ENCODE measurements at regions not wholly inside any gene's neighbourhood (a gene's known extent, or its start where the extent isn't known, plus 50 kb on each side); places are given as distances from the start of the nearest gene placed in this dataset.

DNA sequence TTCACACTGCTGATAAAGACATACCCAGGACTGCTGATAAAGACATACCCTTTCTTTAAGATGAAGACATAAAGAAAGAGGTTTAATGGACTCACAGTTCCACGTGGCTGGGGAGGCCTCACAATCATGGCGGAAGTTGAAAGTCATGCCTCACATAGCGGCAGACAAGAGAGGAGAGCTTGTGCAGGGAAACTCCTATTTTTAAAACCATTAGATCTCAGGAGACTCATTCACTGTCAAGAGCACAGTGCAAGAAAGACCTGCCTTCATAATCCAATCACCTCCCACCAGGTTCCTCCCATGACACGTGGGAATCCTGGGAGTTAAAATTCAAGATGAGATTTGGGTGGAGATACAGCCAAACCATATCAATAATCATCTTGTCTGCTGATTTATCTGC, 278.1 kb downstream of the SLC6A15 start:
- WGBS, 2 donors (ENCODE audit: low coverage in 1 of 2), result 60 to 81% methylated on average over 3 to 4 of the region's 4 CpGs
- TF ChIP-seq EP300 (IDR thresholded peaks at IDR 0.05; ENCODE audit: low read depth), result no peak
- TF ChIP-seq POLR2A (IDR thresholded peaks at IDR 0.05), result no peak
- TF ChIP-seq, protein P1, sequence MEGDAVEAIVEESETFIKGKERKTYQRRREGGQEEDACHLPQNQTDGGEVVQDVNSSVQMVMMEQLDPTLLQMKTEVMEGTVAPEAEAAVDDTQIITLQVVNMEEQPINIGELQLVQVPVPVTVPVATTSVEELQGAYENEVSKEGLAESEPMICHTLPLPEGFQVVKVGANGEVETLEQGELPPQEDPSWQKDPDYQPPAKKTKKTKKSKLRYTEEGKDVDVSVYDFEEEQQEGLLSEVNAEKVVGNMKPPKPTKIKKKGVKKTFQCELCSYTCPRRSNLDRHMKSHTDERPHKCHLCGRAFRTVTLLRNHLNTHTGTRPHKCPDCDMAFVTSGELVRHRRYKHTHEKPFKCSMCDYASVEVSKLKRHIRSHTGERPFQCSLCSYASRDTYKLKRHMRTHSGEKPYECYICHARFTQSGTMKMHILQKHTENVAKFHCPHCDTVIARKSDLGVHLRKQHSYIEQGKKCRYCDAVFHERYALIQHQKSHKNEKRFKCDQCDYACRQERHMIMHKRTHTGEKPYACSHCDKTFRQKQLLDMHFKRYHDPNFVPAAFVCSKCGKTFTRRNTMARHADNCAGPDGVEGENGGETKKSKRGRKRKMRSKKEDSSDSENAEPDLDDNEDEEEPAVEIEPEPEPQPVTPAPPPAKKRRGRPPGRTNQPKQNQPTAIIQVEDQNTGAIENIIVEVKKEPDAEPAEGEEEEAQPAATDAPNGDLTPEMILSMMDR (IDR thresholded peaks at IDR 0.05), result no peak
- TF ChIP-seq POLR2AphosphoS5 (IDR thresholded peaks at IDR 0.05), result no peak
- Histone ChIP-seq H3K36me3 (no peaks in the 10 kb centered on the region), H3K9me3 (no peaks in the 10 kb centered on the region), H3K27ac (no peak overlapping the region), H3K4me3 (no peak overlapping the region), H3K27me3 (no peaks in the 10 kb centered on the region), H3K4me1 (no peaks in the 10 kb centered on the region)
- intact Hi-C loops (cut with DNase I; ENCODE audit: low total_unique reads), result no loop called here
- DNase-seq, result no peak
- in situ Hi-C loops (cut with MboI; ENCODE audit: low pct_ligation_motif_present in 1 of 4, low pct_unique_long_range_greater_than_20kb in 1 of 4, low sequenced_read_pairs in 3 of 4), result no loop called here

DNA sequence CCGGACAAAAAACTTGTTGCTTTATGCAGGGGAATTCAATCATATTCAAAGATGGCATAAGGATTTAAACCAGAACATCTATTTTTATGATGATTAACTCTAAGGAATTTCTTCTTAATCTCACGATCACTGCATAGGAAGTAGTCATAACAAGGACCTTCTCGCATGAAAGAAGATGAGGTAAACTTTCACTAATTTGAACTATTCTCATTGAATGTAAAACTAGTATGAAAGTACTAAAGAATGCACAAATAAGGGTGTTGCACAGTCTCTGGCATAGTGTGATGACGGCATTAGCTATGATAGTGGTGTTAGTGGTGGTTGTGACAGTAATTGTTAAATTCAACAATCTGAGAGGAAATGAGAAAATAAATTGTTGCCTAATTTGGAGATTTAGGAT, 280.0 kb downstream of the SLC6A15 start:
- H3K4me3 ChIP-seq, result no peak overlapping the region
- no peaks in the 10 kb centered on the region for H3K4me1 ChIP-seq
- H3K27me3 ChIP-seq, result no peaks in the 10 kb centered on the region
- no peak overlapping the region for H3K27ac ChIP-seq
- TF ChIP-seq POLR2AphosphoS5 (IDR thresholded peaks at IDR 0.05), result no peak
- TF ChIP-seq EP300 (IDR thresholded peaks at IDR 0.05; ENCODE audit: low read depth), result no peak
- TF ChIP-seq POLR2A (IDR thresholded peaks at IDR 0.05), result no peak
- TF ChIP-seq, protein P1 (IDR thresholded peaks at IDR 0.05), result no peak
- 81 to 84% methylated on average over 4 of the region's 4 CpGs for WGBS, 2 donors (ENCODE audit: low coverage in 1 of 2)
- no peaks in the 10 kb centered on the region for H3K36me3 ChIP-seq
- in situ Hi-C loops (cut with MboI; ENCODE audit: low pct_ligation_motif_present in 1 of 4, low pct_unique_long_range_greater_than_20kb in 1 of 4, low sequenced_read_pairs in 3 of 4), result no loop called here
- DNase-seq, result no peak
- intact Hi-C loops (cut with DNase I; ENCODE audit: low total_unique reads), result no loop called here
- no peaks in the 10 kb centered on the region for H3K9me3 ChIP-seq

DNA sequence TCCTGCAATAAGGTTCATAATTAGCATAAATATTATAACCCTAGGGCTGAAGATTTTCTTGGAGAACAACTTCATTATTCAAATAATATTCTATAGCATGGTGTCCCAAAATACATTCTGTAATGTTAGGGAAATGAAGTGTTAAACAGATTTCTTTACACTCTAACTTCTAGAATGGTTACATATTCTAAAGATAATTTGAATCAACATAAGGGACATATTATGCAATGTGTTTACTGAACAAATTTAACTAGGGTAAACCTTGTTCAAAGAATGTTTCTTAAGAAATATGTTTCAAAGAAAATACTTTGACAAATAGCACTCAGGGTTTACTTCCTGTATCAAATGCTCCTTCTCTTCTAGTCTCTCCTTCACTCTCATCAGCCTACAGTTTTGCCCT, 281.6 kb downstream of the SLC6A15 start:
- no peak for DNase-seq
- no peak for TF ChIP-seq EP300 (IDR thresholded peaks at IDR 0.05; ENCODE audit: low read depth)
- TF ChIP-seq, protein P1 (IDR thresholded peaks at IDR 0.05), result no peak
- no peak for TF ChIP-seq POLR2A (IDR thresholded peaks at IDR 0.05)
- TF ChIP-seq POLR2AphosphoS5 (IDR thresholded peaks at IDR 0.05), result no peak
- Histone ChIP-seq H3K4me1 (no peaks in the 10 kb centered on the region), H3K9me3 (no peaks in the 10 kb centered on the region), H3K27ac (no peak overlapping the region), H3K36me3 (no peaks in the 10 kb centered on the region), H3K27me3 (no peaks in the 10 kb centered on the region), H3K4me3 (no peak overlapping the region)
- intact Hi-C loops (cut with DNase I; ENCODE audit: low total_unique reads) (no loop called here), in situ Hi-C loops (cut with MboI; ENCODE audit: low pct_ligation_motif_present in 1 of 4, low pct_unique_long_range_greater_than_20kb in 1 of 4, low sequenced_read_pairs in 3 of 4) (no loop called here)

- no peak for DNase-seq
- Histone ChIP-seq H3K4me1 (no peaks in the 10 kb centered on the region), H3K36me3 (no peaks in the 10 kb centered on the region), H3K9me3 (no peaks in the 10 kb centered on the region), H3K4me3 (no peak overlapping the region), H3K27me3 (no peaks in the 10 kb centered on the region), H3K27ac (no peak overlapping the region)
- in situ Hi-C loops (cut with MboI; ENCODE audit: low pct_ligation_motif_present in 1 of 4, low pct_unique_long_range_greater_than_20kb in 1 of 4, low sequenced_read_pairs in 3 of 4), result no loop called here
- no peak for TF ChIP-seq POLR2AphosphoS5 (IDR thresholded peaks at IDR 0.05)
- TF ChIP-seq, protein P1 (IDR thresholded peaks at IDR 0.05), result no peak
- intact Hi-C loops (cut with DNase I; ENCODE audit: low total_unique reads), result no loop called here
- WGBS, 2 donors (ENCODE audit: low coverage in 1 of 2), result 69 to 100% methylated on average over 1 to 3 of the region's 3 CpGs
These were observed 285.0 kb downstream of the SLC6A15 start for GRCh38 chr12:84627593-84627992.
